D341Med (cell line): ENCODE measurements at regions not wholly inside any gene's neighbourhood (a gene's known extent, or its start where the extent isn't known, plus 50 kb on each side); places are given as distances from the start of the nearest gene placed in this dataset.
A peak's percentile ranks its signal among the peaks of the same experiment; 100 is the strongest.

Source experiments
- DNase-seq: peaks from one replicate; pipeline ENCODE4 v3.0.0; 2012; ENCODE audit warnings: low spot score

DNA sequence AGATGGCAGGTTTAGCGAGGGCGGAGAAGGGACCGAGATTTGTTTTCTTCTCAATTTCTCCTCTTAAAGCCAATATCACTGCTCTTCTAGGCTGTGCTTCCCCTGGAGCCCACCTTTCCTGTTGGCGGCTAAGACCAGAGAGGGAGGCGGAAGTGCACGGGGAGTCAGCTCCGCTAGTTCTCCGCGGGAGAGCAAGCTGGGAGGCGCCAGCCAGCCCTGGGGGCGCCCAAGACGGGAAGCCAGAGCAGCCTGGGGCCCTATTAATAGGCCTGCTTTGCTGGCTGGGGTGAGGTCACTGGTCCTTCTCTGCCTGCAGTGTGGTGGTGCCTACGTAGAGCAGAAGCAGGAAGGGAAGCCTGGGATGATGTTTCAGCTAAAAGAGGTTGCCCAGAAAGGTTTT is 61.6 kb downstream of the LSM5 start:
- DNase-seq, result no peak

- peak; percentile 82 for DNase-seq
Observed at GRCh38 chr7:32427769-32428291, 62.4 kb downstream of the LSM5 start.

GRCh38 chr7:32416846-32417245 is 73.3 kb downstream of the LSM5 start:
- DNase-seq, result no peak

GRCh38 chr7:32415936-32416335 is 74.2 kb downstream of the LSM5 start:
- no peak for DNase-seq

DNA sequence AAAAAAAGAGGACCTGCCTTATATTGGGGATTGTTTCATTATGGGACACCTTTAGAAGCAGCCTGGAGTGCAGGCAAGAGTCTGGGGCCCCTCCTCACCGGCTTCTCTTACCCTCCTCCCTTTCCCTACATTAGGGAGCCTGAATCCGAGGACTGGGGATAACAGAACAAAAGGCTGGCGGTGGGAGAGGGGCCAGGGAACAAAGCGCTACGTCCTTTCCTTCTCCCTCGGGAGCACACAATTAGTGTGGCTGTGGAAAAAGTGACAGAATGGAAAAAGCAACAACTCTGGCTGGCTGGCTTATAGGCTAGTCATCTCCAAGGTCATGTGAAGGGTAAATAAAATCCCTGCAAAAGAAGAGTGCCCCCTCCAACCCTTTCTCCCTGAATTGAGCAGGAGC is 74.7 kb downstream of the LSM5 start:
- DNase-seq, result no peak

GRCh38 chr7:32412471-32412870 is 77.7 kb downstream of the LSM5 start:
- DNase-seq, result no peak

DNA sequence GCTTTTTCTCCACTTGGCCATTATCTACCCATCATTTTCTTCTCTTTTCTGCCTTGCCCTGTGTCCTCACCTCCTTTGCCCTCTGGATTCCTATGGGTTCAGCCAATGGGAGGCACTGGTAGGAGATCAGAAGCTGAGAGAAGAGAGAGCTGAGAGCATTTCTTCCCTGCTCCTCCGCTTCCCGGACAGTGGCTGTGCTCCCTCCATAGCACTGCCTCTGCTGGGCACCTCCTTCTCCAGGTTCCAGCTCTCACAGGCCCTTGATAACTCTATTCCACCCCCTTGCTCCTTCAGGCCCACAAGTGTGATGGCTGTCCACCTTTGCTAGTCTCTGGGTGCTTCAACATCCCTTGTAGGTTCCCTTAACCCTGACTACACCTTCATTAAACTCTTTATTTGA is 79.6 kb downstream of the LSM5 start:
- DNase-seq, result no peak

DNA sequence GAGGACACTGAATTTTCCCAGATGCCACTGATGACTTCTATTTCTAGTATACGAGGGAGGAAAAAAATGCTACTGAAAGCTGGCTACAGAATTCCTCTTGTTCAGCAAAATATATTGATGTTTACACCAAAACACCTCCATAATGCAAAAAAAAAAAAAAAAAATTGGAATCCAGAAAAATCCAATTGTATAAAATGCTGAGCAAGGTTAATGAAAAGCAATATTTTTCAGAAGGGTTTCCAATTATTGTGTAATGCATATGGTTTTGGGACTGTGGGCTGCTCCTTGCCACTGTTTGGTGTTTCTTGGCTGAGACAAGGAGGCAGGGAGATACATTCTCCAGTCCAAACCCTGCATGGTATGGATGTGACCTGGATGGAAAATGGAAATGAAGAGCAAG is 83.8 kb downstream of the LSM5 start:
- DNase-seq, result no peak

- DNase-seq, result no peak
Observed at GRCh38 chr7:32403463-32404229, 86.5 kb downstream of the LSM5 start.

GRCh38 chr7:32400676-32401075 is 89.5 kb downstream of the LSM5 start:
- no peak for DNase-seq

GRCh38 chr7:32399311-32399710 is 90.9 kb downstream of the LSM5 start:
- DNase-seq, result no peak

- DNase-seq, result no peak
Observed at GRCh38 chr7:32395168-32395567, 95.0 kb downstream of the LSM5 start.

DNA sequence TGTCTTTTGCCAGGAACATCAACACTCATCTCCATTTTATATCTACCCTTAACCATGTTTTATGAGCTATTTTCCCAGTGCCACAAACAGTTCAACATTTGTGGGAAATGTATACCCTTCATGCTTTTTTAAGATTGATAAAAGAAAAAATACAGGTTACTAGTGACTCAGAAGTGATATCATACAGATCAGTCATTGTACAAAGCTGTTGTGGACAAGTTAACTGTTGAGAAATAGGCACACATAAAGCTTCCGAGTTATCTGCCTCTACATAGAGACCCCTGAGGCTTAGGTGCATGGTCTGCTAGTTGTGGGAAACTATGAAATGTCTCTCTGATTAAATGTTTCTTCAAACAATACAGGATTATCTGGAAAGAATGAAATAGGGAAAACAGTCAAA is 96.3 kb downstream of the LSM5 start:
- no peak for DNase-seq

DNA sequence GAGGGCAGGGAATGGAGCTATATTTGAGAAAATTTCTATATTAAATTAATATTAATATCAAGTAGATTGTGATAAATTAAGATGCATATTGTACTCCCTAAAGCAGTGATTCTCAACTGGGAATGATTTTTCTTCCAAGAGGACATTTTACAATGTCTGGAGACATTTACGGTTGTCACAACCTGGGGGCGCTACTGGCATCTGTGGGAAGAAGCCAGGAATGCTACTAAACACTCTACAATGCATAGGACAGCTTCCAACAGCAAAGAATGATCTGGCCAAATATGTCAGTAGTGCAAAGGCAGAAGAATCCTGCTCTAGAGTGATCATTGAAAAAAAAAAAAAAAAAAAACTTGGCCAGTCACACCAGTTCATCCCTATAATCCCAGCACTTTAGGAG is 100.0 kb downstream of the LSM5 start:
- no peak for DNase-seq

DNA sequence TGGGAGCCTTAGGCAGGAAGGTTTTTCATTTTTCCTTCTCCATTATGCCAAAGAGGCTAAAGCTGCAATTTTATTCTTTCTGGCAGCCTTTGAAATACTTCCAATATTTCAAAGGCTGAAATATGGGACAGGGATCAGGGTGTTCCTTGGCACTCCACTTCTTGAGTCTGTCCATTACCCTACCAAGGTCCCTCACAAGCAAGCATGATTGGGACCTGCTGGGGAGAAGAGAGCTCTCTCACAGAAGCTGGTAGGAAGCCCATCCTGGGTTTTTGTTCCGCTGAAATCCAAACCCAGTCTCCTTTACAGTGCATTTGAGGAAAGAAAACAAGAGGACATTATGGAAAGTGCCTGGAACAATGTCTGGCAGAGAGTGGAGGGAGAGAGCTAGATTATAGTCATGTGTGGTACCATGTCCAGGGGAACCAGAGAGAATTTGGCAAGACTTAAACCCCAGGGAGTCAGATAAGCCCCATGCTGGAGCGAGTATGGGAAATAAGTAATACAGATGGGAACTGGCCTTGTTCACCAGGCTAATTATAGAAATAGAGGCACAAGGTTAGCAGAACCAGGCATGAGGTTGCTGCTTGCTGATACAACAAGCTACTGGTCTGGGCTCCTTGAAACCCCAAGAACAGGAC is 104.7 kb downstream of the LSM5 start:
- DNase-seq, result no peak

- DNase-seq, result no peak
Observed at GRCh38 chr7:32381024-32381601, 109.1 kb downstream of the LSM5 start.

DNA sequence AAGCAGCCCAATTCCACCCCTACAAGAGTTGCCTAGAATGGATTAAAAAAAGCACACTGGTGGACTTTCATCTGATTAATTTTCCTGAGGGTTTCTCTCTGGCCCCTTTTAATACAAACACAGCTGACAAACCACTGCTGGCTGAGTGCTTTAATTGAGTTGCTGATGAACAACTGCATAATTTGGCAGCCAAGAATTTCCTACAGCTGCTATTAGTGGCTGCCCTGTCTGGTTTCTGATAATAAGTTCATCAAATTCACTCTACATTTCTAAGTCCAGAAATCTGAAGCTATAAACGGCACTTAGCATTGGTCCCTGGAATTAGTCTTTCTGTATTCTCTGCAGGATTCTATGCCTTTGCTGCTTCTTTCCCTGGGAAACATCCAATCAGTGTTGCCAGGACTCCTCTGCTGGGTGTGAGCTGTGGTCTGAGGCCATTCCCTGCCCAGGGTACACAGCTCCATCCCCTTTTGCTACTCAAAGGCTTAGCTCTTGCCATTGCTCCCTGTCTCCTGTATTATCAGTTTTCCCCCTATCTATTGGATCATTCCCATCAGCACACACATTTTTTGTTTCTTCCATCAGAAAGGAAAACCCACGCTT is 110.6 kb downstream of the LSM5 start:
- DNase-seq, result no peak

DNA sequence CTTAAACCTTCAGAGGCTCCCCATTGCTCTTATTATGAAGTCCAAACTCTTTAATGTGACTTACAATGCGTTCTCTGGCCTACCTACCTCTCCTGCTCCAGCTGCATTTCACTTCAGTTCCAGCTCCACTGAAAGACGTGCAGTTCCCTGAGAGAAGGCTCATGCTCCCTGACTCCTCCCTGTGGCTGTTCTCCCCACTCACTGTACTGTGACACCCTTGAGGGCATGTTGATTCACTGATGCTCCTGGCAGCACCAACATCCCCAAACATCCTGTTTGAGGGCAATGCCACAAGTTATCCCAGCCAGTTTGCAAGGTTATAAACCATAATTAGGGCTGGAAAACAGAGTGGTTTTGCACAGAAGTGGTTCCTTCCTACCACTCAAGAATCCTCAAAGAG is 111.2 kb downstream of the LSM5 start:
- no peak for DNase-seq

GRCh38 chr7:32364581-32364980 is 125.6 kb downstream of the LSM5 start:
- DNase-seq, result no peak

DNA sequence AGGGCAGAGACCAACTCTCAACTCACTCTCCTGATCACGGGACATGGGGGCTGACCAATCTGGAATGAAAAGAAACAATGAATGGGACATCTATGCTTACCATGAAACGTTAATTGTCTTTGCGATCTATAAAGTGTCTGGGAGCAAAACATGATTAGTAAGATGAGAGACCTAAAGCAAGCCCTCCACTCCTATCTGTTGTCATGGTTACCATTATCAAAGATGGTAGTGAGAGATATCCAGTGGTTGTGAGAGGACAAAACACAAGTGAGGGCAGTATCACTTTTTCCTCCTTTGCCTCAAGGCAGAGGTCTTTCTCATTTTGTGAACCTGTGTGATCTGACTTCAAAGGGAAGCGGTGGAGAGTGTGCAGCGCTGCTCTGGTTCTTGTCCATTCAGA is 130.1 kb downstream of the LSM5 start:
- DNase-seq, result no peak

- DNase-seq, result peak; percentile 46
Observed at GRCh38 chr7:32357535-32358277, 132.5 kb downstream of the LSM5 start.

- peak; percentile 38 for DNase-seq
Observed at GRCh38 chr7:32347244-32347828, 142.8 kb downstream of the LSM5 start.
